GM11168 (cell line): ENCODE measurements at regions not wholly inside any gene's neighbourhood (a gene's known extent, or its start where the extent isn't known, plus 50 kb on each side); places are given as distances from the start of the nearest gene placed in this dataset.

Experiments used
- in situ Hi-C: fragments of 300-500 bp; cut with MboI; formaldehyde crosslinking; loops from one replicate; pipeline ENCODE4 v1.12.0; 2022; ENCODE audit warnings: low sequenced_read_pairs; ENCODE audit not compliant: unreplicated experiment

- in situ Hi-C loops, result loop anchor here (25.0 kb wide), 1 partner anchor 271 kb away; no protein-coding TSS in a partner anchor
These were observed 205.9 kb upstream of the MIR17HG start for GRCh38 chr13:91141543-91142061.

GRCh38 chr13:91142572-91142971 is 204.9 kb upstream of the MIR17HG start:
- in situ Hi-C loops, result loop anchor here (25.0 kb wide), 1 partner anchor 270 kb away; no protein-coding TSS in a partner anchor

GRCh38 chr13:91144054-91144453 is 203.4 kb upstream of the MIR17HG start:
- in situ Hi-C loops, result loop anchor here (25.0 kb wide), 1 partner anchor 268 kb away; no protein-coding TSS in a partner anchor

GRCh38 chr13:91144486-91144885 is 203.0 kb upstream of the MIR17HG start:
- in situ Hi-C loops, result loop anchor here (25.0 kb wide), 1 partner anchor 268 kb away; no protein-coding TSS in a partner anchor

DNA sequence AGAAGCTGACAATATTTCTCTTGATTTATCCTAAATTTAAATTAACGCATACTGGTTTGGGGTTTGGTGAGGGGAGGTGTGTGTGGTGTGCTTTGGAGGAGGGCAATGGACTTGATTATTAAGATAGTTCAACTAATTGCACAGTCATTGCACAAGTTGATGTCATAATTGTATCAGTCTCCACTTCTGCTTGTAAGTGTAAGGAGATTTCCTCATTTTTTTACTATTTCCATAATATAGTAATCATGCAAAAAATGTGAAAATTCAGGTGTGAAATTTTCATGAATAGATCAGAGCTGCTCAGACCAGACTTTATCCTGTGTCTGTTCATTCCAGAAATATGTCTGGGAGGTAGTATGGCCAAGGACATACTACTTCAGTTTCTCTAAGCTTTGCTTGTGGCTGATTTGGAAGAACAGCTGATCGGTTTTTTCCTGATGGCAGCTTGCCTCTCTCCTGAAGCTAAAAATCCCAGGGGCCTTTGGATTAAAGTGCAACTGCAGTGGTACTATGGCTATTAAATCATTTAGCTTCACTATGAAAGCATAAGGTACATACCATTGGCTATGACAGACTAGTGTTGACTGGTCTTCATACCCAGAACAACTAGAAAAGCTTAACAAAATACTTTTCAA is 201.8 kb upstream of the MIR17HG start:
- in situ Hi-C loops, result loop anchor here (25.0 kb wide), 1 partner anchor 267 kb away; no protein-coding TSS in a partner anchor

DNA sequence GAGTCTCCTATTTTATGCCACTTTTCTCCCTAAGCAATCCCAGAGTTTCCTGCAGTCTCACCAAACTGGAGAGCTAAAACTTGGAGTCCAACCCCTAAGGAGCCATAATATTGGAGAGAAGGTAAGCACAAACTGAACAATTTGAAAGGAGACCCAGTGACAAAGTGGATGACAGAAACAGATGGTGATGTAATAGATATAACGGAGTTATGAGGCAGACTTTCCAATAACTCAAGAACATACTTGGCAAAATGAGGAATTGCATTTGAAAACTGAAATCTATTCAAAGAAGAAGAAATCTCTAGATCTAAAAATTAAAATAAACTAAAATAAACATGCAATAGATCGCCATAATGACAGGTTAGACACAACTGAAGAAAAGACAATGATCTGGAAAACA is 200.9 kb upstream of the MIR17HG start:
- in situ Hi-C loops, result loop anchor here (25.0 kb wide), 1 partner anchor 266 kb away; no protein-coding TSS in a partner anchor

DNA sequence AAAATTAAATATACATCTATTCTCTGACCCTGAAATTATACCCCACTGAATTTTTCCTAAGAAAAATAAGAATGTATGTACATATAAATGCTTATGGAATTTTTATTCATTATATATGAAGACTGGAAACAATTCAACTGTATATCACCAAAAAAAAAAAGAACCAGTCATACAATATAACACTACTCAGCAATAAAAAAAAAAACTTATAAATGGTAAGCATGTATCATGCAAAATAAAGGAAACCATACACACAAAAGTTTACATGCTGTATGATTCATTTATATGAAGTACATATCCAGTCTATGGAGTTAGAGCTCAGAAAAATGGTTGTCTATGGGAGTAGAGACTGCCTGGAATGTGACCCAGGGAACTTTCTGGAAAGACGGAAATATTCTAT is 199.4 kb upstream of the MIR17HG start:
- in situ Hi-C loops, result loop anchor here (25.0 kb wide), 1 partner anchor 264 kb away; no protein-coding TSS in a partner anchor

DNA sequence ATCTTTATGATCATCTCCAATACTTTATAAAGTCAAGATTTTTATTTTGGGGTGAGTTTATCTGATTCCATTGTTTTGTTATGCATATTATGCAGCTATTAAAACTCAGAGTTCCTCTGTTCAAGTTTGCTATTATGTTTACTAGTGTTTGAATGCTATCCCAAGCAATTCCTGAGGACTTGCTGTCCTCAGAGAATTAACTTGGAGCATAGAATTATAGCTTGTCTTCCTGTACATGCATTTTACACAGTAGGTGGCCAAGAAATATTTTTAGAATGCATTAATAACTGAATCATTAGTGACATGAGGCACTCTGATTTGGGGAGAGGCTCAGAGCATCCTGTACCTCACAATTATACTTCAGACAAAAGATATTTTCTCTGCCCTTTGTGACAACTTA is 195.6 kb upstream of the MIR17HG start:
- in situ Hi-C loops, result no loop called here

- in situ Hi-C loops, result no loop called here
These were observed 194.1 kb upstream of the MIR17HG start for GRCh38 chr13:91153372-91153771.

GRCh38 chr13:91154558-91155353 is 192.7 kb upstream of the MIR17HG start:
- in situ Hi-C loops, result no loop called here

GRCh38 chr13:91155512-91156114 is 191.9 kb upstream of the MIR17HG start:
- in situ Hi-C loops, result no loop called here

DNA sequence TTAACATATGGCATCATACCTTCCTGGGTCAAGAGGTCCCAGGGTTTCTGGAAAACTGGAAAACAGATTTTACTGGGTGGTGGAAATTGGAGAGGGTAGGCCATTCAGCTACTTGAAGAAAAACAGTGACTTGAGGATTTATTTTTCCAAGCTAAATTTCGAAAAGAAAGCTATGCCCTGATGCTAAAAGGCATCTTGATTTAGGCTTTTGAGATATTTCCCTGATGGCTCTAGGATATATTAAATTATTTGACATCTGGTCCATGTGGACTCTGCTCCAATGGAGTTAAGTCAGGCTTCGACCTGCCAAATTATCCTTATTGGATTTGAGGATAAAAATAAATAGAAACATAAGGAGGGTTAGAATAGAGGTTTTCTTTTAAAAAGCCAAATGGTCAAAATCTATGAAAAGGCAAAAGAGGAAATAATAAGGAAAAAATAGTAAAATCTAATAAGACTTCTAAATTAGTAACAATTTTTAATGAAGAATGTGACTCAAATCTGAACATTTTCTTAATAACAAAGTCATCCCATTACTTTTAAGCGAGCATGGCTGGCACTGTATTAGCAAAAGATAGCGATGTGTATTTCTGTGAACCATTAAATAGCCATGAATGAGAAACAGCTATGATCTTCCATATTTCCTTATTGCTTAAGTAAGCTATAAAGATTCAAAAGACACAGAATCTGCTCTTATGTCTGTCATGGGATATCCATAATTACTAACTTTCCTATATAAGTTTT is 190.0 kb upstream of the MIR17HG start:
- in situ Hi-C loops, result no loop called here

DNA sequence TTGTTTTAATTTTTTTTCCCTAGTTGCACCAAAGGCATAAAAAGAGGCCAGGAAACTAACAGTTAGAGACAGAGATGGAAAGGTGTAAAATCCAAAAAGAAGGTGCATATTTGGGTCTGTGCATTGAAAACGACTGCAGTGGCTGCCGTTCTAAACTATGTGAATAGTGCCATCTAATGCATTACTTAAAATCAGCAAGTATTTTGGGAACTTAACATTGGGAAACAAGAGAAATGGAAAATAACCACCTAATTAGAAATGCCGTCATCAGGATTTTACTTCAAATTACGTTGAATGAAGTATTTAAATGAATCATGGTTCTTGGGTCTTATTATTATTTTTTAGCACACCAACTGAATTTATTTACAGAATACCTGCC is 189.5 kb upstream of the MIR17HG start:
- in situ Hi-C loops, result no loop called here

- in situ Hi-C loops, result no loop called here
These were observed 185.3 kb upstream of the MIR17HG start for GRCh38 chr13:91162180-91162579.

DNA sequence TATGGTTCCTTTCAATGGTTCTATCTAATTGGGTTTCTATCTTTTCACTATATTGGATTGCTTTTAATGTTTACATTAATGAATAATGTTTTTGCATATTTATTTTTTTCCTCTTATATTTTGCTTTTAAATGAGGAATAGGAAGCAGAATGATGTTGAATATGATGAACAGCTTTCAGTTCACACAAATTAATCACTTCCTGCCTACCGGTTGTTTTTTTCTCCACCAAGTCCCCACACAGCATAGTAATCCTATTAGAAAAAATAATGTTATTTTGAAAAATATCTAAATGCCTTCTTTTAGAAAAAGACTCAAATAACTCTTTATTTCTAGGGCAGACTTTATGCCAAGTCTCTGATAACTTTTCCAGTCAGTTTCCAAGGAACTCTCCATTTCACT is 184.9 kb upstream of the MIR17HG start:
- in situ Hi-C loops, result no loop called here

DNA sequence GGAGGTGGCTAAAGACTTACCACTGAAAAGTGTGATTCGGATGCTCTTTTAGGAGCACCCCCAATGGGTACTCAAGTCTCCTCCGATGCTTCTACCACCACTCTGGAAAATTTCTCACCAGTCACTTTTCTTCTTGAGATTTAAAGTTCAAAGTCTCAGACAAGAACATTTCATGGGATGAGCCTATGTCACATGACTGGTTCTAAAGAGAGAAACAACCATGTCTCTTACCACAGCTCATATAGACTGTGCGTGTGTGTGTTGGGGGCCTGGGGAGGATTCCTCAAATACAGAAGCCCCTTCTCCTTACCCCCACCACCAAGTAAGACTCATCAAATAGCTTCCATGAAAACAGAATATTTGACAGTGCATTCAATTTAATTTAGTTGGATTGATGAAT is 181.7 kb upstream of the MIR17HG start:
- in situ Hi-C loops, result no loop called here

DNA sequence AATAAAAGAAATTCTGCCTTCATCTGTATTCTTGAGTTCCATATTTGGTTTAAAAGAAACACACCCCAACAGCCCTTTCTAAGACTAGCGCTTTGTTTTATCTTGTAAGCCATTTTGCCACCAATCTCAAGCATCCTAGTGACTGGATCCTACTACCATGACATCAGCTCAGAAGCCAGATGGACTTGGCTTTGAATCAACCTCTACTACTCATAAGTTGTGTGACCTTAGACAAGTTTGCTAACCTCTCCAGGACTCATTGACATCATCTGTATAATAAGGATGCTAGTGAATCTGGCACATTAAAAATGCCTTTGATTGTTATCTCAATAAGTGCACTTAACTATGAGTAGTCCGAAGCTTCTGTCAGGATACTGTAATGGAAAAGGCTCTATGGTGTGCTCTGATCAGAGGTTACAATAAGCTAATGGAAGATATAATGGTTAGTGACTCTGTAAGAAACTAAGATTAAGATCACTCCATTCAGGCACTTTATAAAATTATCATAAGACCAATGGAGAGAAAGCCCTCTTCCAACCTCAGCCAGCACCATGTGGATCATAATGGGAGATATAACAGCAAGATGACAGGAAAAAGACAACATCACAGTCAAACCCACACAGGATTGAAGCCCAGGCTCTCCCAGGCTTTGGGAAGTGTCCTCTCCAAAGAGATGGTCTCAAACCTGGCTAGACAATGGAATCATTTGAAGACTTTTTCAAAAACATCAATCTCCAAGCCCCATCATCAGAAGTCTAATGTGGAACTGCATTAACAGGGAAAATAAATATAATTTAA is 180.6 kb upstream of the MIR17HG start:
- in situ Hi-C loops, result no loop called here

DNA sequence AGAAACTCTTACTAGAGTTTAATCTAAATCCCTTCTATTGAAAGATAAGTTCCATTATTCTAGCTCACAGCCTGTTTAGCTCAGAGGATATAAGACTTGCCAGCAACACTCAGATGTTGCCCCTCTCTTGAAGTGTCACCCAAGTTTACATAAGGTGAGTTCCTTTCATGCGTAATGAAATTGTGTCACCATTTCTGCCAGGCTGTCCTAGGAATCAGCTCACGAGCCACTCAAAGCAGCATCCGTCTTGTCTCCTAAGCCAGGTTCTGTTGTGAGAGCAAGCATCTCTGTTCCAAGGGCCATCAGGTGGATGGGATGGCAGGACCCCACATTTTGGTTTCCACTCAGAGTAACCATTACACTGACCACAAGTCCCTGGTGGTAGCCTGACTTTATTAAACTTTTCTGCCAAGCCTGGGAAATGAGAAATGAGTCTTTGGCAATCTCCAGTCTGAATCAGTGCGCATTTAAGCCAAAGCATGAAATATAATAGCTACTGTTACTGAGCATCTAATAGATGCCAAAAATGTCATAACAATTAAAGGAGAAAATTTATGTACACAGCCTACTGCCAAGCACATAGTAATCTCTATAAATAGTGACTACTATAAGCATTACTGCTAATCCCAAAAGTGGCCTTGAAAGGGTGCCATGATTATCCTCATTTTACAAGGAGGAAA is 179.6 kb upstream of the MIR17HG start:
- in situ Hi-C loops, result no loop called here

DNA sequence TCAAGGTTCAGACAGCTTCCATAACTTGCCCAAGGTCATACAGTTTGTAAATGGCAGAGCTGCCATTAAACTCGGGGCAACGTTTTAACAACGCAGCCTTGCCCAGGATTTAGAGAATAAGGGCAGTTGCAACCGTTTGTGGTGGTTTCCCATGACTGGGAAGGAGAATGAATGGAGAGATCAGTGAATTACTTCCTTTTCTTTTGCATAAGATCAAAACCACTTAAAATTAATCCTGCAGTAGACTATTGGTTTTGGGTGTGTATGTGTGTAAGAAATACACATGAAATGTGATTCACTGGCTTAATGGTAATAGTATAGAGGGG is 179.1 kb upstream of the MIR17HG start:
- in situ Hi-C loops, result no loop called here
